RWPE1 (cell line): ENCODE measurements at regions not wholly inside any gene's neighbourhood (a gene's known extent, or its start where the extent isn't known, plus 50 kb on each side); places are given as distances from the start of the nearest gene placed in this dataset.
"Not testable (repeated sequence)": the region's sequence is repeated elsewhere in the genome, so short reads cannot be mapped to it uniquely, and the experiment has no call there.

ENCODE experiments used
- CTCF ChIA-PET: fragments of 350-600 bp; sonication (Branson Sonifier 250); formaldehyde crosslinking; extraction: SDS; loops from one replicate; lab custom pipeline; 2021; lab: Yijun Ruan, JAX
- POLR2A ChIA-PET: fragments of 400-600 bp; formaldehyde crosslinking; extraction: SDS; loops from one replicate; lab custom pipeline; 2020; ENCODE audit warnings: antibody characterized with exemption; ENCODE audit not compliant: low non-redundant PET; lab: Yijun Ruan, JAX
- DNase-seq: peaks from one replicate; pipeline ENCODE4 v3.0.0; 2012; ENCODE audit warnings: low spot score
- H3K27ac ChIP-seq: fragments of 450-650 bp; 2 replicates; pipeline ENCODE4 v1.5.1; 2017
- TF ChIP-seq, protein P1 (sequence below): fragments of 450-650 bp; conservative IDR thresholded peaks from 2 replicates; pipeline ENCODE4 v1.5.1; 2017; ENCODE audit warnings: low read depth, mild to moderate bottlenecking

DNA sequence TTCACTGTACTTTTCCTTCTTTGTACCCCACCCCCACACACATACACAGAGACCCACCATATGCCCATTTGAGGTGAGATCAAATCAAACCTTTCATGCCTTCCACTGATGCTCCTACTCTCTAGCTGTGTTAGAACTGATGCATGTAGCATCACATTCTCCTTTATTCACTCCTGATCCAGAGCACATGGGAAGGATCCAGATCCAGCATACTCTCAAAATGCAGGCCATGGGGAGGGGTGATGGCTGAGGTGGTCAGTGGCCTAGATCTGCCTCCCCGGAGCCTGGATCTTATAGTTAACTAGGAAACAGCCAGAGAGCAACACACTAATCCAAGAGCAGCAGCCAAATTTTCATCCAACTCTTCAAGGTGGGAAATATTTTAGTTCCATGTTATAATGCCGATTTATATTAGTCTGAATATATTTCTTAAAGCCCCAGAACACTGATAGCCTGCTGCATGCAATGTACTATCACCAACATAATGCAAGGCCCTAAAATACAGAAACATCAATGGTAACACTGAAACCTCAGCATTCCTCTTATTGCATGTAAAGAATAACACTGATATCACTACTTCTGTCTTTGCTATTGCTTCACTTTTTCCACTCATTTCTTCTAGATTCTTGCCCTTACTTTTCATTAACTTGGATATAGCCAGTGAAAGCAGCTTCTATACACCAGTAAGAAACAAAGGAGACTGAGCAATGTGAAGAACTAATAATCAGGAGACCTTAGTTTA lies 126.8 kb upstream of the BEND6 start:
- TF ChIP-seq, protein P1, sequence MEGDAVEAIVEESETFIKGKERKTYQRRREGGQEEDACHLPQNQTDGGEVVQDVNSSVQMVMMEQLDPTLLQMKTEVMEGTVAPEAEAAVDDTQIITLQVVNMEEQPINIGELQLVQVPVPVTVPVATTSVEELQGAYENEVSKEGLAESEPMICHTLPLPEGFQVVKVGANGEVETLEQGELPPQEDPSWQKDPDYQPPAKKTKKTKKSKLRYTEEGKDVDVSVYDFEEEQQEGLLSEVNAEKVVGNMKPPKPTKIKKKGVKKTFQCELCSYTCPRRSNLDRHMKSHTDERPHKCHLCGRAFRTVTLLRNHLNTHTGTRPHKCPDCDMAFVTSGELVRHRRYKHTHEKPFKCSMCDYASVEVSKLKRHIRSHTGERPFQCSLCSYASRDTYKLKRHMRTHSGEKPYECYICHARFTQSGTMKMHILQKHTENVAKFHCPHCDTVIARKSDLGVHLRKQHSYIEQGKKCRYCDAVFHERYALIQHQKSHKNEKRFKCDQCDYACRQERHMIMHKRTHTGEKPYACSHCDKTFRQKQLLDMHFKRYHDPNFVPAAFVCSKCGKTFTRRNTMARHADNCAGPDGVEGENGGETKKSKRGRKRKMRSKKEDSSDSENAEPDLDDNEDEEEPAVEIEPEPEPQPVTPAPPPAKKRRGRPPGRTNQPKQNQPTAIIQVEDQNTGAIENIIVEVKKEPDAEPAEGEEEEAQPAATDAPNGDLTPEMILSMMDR = no peak
- DNase-seq = no peak
- ChIA-PET CTCF (no interaction called here), POLR2A (no interaction called here)
- no peak overlapping the region for H3K27ac ChIP-seq

DNA sequence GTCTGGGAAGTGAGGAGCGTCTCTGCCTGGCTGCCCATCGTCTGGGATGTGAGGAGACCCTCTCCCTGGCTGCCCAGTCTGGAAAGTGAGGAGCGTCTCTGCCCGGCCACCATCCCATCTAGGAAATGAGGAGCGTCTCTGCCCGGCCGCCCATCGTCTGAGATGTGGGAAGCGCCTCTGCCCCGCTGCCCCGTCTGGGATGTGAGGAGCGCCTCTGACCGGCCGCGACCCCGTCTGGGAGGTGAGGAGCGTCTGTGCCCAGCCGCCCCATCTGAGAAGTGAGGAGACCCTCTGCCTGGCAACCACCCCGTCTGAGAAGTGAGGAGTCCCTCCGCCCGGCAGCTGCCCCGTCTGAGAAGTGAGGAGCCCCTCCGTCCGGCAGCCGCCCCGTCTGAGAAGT lies 130.5 kb upstream of the BEND6 start:
- H3K27ac ChIP-seq, POLR2A ChIA-PET, CTCF ChIA-PET, DNase-seq: not testable (repeated sequence)

DNA sequence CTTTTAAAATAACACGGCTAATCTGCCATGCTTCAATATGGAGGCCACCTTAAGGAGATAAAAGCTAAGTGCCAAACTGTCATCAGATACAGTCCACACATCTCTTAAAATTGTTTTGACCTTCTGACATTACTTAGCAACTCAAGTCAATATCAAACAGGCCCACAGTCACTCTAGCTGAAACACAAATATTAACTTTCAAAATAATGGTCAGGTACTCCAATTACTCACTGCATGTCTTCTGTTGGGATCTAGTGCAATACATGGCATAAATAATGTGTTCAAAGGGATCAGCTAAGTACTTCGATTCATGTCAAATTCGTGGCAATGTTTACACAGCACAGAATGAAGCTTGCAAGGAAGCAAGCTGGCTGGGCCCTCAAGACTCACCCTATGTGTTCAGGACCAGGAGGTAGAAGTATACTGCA lies 133.9 kb upstream of the BEND6 start:
- TF ChIP-seq, protein P1 = no peak
- no peak for DNase-seq
- CTCF ChIA-PET = interaction anchor here (0.6 to 1.2 kb wide), 3 partner anchors 10 to 18 kb away, joined by 3 read pairs; no protein-coding TSS in a partner anchor
- H3K27ac ChIP-seq = no peak overlapping the region
- POLR2A ChIA-PET = no interaction called here

DNA sequence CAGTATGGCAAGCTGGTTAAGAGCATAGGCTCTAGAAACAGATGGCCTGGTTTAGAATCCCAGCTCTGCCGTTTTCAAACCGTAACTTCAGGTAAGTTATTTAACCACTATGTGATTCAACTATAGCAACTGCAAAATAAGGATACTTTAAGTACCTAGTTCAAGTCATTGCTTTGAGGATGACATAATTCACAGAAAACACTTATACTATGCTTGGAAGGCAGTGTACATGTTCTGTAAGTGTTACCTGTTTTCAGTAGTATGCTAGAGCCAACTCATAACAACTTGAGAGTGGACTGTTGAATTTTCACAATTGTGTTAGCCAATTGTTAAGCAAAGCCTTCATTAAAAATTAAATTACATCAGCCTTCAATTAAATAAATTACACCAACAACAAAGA lies 134.8 kb upstream of the BEND6 start:
- ChIA-PET POLR2A (no interaction called here), CTCF (no interaction called here)
- TF ChIP-seq, protein P1 = no peak
- no peak overlapping the region for H3K27ac ChIP-seq
- DNase-seq = no peak

DNA sequence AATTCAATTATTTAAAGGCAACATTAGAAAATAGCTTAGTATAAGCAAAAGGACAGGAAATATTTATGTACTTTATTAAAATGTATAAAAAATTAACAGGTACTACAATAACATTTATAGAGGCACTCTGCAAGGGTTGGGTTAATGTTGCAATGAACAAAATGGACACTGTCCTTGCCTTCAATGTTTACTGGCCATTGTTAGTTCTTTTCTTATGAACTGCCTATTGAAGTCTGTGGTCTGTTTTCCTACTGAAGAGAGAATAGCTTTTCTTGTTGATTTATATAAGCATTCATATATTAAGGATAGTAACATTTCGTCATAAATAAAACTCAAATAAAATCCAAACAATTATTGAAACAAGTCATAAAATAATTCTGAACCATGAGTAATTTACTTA lies 135.3 kb upstream of the BEND6 start:
- ChIA-PET POLR2A (no interaction called here), CTCF (no interaction called here)
- TF ChIP-seq, protein P1 = no peak
- H3K27ac ChIP-seq = no peak overlapping the region
- DNase-seq = no peak

DNA sequence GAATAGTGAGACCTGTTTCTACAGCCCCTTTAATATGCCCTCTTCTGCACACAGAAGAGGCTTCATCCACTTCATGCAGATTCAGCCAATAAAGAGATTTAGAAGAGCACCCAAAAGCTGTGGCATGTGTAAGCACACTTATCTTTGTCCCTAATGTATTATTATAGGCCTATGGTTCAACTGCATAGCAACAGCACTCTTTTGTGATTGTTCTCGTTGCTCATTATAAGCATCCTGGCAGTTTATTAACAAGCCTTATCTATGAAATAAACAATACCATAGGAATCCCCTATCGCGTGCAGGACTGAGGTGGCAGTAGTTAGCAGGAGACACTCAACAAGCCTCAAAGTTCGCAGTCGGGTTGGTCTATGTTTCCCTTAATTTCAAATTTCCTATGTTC lies 138.5 kb upstream of the BEND6 start:
- POLR2A ChIA-PET = no interaction called here
- TF ChIP-seq, protein P1 = no peak
- no peak overlapping the region for H3K27ac ChIP-seq
- DNase-seq = no peak
- CTCF ChIA-PET = interaction anchor here (0.7 kb wide), 1 partner anchor 201 kb away, joined by 4 read pairs; no protein-coding TSS in a partner anchor

DNA sequence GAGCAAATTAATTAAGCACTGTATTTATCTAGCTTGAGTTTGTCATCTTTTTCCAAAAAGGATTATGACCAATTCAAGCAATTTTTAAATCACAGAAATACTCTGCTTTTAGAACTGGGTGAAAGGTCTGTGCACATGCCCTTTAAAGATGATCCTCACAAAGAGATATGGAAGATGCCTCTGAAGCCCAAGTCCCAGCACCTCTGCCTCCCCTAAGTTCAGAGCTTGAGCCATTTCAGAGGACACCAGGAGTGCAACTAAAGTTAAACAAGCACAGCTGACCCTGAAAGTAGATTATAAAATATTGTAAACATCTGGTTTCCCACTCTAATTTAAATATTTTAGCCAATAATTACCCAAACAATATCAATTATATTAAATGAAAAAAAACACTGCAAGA lies 139.5 kb upstream of the BEND6 start:
- ChIA-PET CTCF (no interaction called here), POLR2A (interaction anchor here (0.5 kb wide), 1 partner anchor 10 kb away, joined by 3 read pairs; no protein-coding TSS in a partner anchor)
- TF ChIP-seq, protein P1 = no peak
- no peak for DNase-seq
- H3K27ac ChIP-seq = no peak overlapping the region
